ENCODE measurements at regions not wholly inside any gene's neighbourhood (a gene's known extent, or its start where the extent isn't known, plus 50 kb on each side); places are given as distances from the start of the nearest gene placed in this dataset.

- H3K9me2 ChIP-seq (replicated peaks; ENCODE audit: low read depth, low read length) = no peaks in the 10 kb centered on the region
- H3K9ac ChIP-seq (ENCODE audit: low read depth, low read length, poor library complexity, severe bottlenecking) = no peak overlapping the region
- no peaks in the 10 kb centered on the region for H3K27me3 ChIP-seq (ENCODE audit: insufficient read depth, low read length, poor library complexity, severe bottlenecking)
- TF ChIP-seq EZH2phosphoT487 (IDR thresholded peaks at IDR 0.05; ENCODE audit: borderline replicate concordance) (no peak), CTCF (conservative IDR thresholded peaks at IDR 0.05; ENCODE audit: low read length) (no peak)
- peaks cover 12% of the 10 kb centered on the region for H3K4me1 ChIP-seq (ENCODE audit: insufficient read depth, low read length, poor library complexity, severe bottlenecking)
- no peaks in the 10 kb centered on the region for H4K20me1 ChIP-seq (ENCODE audit: insufficient read depth, low read length, poor library complexity, severe bottlenecking)
- H3K4me2 ChIP-seq (ENCODE audit: low read depth, low read length, poor library complexity, severe bottlenecking) = no peak overlapping the region
- no peaks in the 10 kb centered on the region for H3K79me2 ChIP-seq (ENCODE audit: insufficient read depth, low read length)
- no peaks in the 10 kb centered on the region for H3K9me3 ChIP-seq (ENCODE audit: insufficient read depth, low read depth, low read length)
- no peak overlapping the region for H3K4me3 ChIP-seq (ENCODE audit: low read length, poor library complexity, severe bottlenecking)
- no peak overlapping the region for H2AFZ ChIP-seq (ENCODE audit: low read length)
- no peaks in the 10 kb centered on the region for H3F3A ChIP-seq (ENCODE audit: low read depth)
- H3K36me3 ChIP-seq (ENCODE audit: insufficient read depth, low read length) = no peaks in the 10 kb centered on the region
Measured at GRCh38 chr6:56370561-56371211, 123.3 kb upstream of the COL21A1 start.

DNA sequence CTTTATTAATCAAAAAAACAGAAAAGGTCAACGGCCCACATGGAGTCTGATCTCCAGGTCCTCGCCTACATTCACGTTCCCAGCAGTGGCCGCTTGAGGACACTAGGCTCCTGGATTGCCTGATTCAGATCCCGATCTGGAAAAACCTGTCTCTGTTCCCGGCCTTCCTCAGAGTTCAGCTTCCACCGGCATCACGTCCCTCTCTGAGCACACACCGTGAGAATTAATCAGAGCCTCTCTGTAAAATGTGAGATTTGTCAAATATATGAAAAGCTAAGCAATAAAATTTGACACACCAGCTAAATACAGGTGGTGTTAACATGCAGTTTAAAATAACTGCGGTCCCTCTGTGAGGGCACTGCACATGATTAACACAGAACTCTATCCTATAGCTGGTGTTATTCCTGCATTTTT lies 122.8 kb upstream of the COL21A1 start:
- Histone ChIP-seq H3K4me2 (ENCODE audit: low read depth, low read length, poor library complexity, severe bottlenecking) (no peak overlapping the region), H3K36me3 (ENCODE audit: insufficient read depth, low read length) (no peaks in the 10 kb centered on the region), H3F3A (ENCODE audit: low read depth) (no peaks in the 10 kb centered on the region), H4K20me1 (ENCODE audit: insufficient read depth, low read length, poor library complexity, severe bottlenecking) (no peaks in the 10 kb centered on the region), H3K4me1 (ENCODE audit: insufficient read depth, low read length, poor library complexity, severe bottlenecking) (peaks cover 12% of the 10 kb centered on the region), H3K9me3 (ENCODE audit: insufficient read depth, low read depth, low read length) (no peaks in the 10 kb centered on the region), H3K4me3 (ENCODE audit: low read length, poor library complexity, severe bottlenecking) (no peak overlapping the region), H3K27me3 (ENCODE audit: insufficient read depth, low read length, poor library complexity, severe bottlenecking) (no peaks in the 10 kb centered on the region), H3K9me2 (replicated peaks; ENCODE audit: low read depth, low read length) (no peaks in the 10 kb centered on the region), H3K79me2 (ENCODE audit: insufficient read depth, low read length) (no peaks in the 10 kb centered on the region), H2AFZ (ENCODE audit: low read length) (no peak overlapping the region), H3K9ac (ENCODE audit: low read depth, low read length, poor library complexity, severe bottlenecking) (no peak overlapping the region)
- no peak for TF ChIP-seq EZH2phosphoT487 (IDR thresholded peaks at IDR 0.05; ENCODE audit: borderline replicate concordance)
- no peak for TF ChIP-seq CTCF (conservative IDR thresholded peaks at IDR 0.05; ENCODE audit: low read length)

- Histone ChIP-seq H3F3A (ENCODE audit: low read depth) (no peaks in the 10 kb centered on the region), H3K9me2 (replicated peaks; ENCODE audit: low read depth, low read length) (no peaks in the 10 kb centered on the region), H3K9me3 (ENCODE audit: insufficient read depth, low read depth, low read length) (no peaks in the 10 kb centered on the region), H4K20me1 (ENCODE audit: insufficient read depth, low read length, poor library complexity, severe bottlenecking) (no peaks in the 10 kb centered on the region), H3K27me3 (ENCODE audit: insufficient read depth, low read length, poor library complexity, severe bottlenecking) (no peaks in the 10 kb centered on the region), H3K36me3 (ENCODE audit: insufficient read depth, low read length) (no peaks in the 10 kb centered on the region), H3K4me2 (ENCODE audit: low read depth, low read length, poor library complexity, severe bottlenecking) (no peak overlapping the region), H2AFZ (ENCODE audit: low read length) (no peak overlapping the region), H3K79me2 (ENCODE audit: insufficient read depth, low read length) (no peaks in the 10 kb centered on the region), H3K4me3 (ENCODE audit: low read length, poor library complexity, severe bottlenecking) (no peak overlapping the region), H3K4me1 (ENCODE audit: insufficient read depth, low read length, poor library complexity, severe bottlenecking) (peaks cover 12% of the 10 kb centered on the region), H3K9ac (ENCODE audit: low read depth, low read length, poor library complexity, severe bottlenecking) (no peak overlapping the region)
- TF ChIP-seq CTCF (conservative IDR thresholded peaks at IDR 0.05; ENCODE audit: low read length) (no peak), EZH2phosphoT487 (IDR thresholded peaks at IDR 0.05; ENCODE audit: borderline replicate concordance) (no peak)
Measured at GRCh38 chr6:56368491-56368890, 121.1 kb upstream of the COL21A1 start.

All from Loucy (cell line).